ENCODE measurements at regions not wholly inside any gene's neighbourhood (a gene's known extent, or its start where the extent isn't known, plus 50 kb on each side); places are given as distances from the start of the nearest gene placed in this dataset.

- TF ChIP-seq CTCF (IDR thresholded peaks at IDR 0.05) (no peak), POLR2A (IDR thresholded peaks at IDR 0.05) (no peak)
These were observed 266.0 kb upstream of the SOX4 start for GRCh38 chr6:21327326-21328112.
